ENCODE measurements at regions not wholly inside any gene's neighbourhood (a gene's known extent, or its start where the extent isn't known, plus 50 kb on each side); places are given as distances from the start of the nearest gene placed in this dataset.

DNA sequence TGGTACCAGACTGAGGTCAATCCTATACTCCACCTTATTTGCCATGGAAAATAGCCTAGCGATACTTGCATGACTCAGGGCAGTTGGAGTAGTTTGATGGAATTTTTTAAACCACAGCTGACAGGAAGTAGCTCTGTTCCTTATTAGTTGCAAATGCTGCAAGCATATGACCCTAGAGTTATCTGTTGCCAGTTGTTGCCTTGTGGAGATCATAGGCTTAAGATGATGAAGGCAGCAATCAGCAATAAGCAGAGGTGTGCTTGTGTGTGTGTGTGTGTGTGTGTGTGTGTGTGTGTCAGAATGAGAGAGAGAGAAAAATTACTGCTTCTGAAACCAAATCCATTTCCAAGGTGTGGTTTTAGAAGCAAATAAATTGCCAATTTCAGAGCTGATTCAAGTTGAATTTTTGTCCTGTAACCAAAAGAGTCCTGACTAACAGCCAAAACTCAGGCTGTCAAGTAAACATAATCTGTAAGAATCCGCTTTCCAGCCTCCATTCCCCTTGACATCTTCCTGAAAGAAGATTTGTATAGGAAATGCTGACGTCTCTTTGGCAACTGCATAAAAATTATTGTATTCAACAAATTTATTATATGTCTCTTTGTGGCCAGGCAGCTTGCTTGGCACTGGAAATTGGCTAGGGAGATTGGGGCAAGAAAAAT lies 141.2 kb downstream of the SERPINI1 start:
- no peak overlapping the region for H3K4me2 ChIP-seq (ENCODE audit: insufficient read depth, low read length)
- CTCF ChIA-PET: interaction anchor here (0.9 kb wide), 1 partner anchor 496 kb away, joined by 3 read pairs; the partner anchor contains the start of gene ZBBX
- dilution Hi-C loops (cut with MboI; ENCODE audit: extremely low pct_ligation_motif_present, low sequenced_read_pairs): no loop called here

More for the DNA sequence above, 141.2 kb downstream of the SERPINI1 start:
- DNase-seq (ENCODE audit: low read depth, low spot score) (no peak), FAIRE-seq (no peak)
- TF ChIP-seq GATA2 (IDR thresholded peaks at IDR 0.05; ENCODE audit: insufficient read depth, insufficient read length, low read depth, low read length): no peak
- TF ChIP-seq MYC (IDR thresholded peaks at IDR 0.05; ENCODE audit: low read depth, low read length): no peak
- TF ChIP-seq JUN (IDR thresholded peaks at IDR 0.05; ENCODE audit: borderline replicate concordance, insufficient read depth, insufficient read length, low read depth): no peak
- TF ChIP-seq, protein P1, sequence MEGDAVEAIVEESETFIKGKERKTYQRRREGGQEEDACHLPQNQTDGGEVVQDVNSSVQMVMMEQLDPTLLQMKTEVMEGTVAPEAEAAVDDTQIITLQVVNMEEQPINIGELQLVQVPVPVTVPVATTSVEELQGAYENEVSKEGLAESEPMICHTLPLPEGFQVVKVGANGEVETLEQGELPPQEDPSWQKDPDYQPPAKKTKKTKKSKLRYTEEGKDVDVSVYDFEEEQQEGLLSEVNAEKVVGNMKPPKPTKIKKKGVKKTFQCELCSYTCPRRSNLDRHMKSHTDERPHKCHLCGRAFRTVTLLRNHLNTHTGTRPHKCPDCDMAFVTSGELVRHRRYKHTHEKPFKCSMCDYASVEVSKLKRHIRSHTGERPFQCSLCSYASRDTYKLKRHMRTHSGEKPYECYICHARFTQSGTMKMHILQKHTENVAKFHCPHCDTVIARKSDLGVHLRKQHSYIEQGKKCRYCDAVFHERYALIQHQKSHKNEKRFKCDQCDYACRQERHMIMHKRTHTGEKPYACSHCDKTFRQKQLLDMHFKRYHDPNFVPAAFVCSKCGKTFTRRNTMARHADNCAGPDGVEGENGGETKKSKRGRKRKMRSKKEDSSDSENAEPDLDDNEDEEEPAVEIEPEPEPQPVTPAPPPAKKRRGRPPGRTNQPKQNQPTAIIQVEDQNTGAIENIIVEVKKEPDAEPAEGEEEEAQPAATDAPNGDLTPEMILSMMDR (IDR thresholded peaks at IDR 0.05; ENCODE audit: extremely low read depth in 1 of 2, insufficient read depth in 1 of 2, low read depth in 1 of 2, low read length in 2 of 2): no peak
- TF ChIP-seq POLR2A (IDR thresholded peaks at IDR 0.05; ENCODE audit: low read depth, low read length): no peak
- no peak for TF ChIP-seq MAX (IDR thresholded peaks at IDR 0.05; ENCODE audit: insufficient read depth, insufficient read length)
- TF ChIP-seq FOS (IDR thresholded peaks at IDR 0.05; ENCODE audit: borderline replicate concordance, insufficient read depth, low read length): no peak
- no peak for TF ChIP-seq EZH2 (IDR thresholded peaks at IDR 0.05; ENCODE audit: borderline replicate concordance, low read depth, low read length, severe bottlenecking)
- no peak for TF ChIP-seq POLR2AphosphoS5 (IDR thresholded peaks at IDR 0.05; ENCODE audit: insufficient read depth, low read depth, low read length)
- intact Hi-C loops (cut with micrococcal nuclease): no loop called here
- Histone ChIP-seq H3K9me3 (replicated peaks; ENCODE audit: control insufficient read depth, insufficient read depth, low read length) (no peaks in the 10 kb centered on the region), H4K20me1 (replicated peaks; ENCODE audit: control insufficient read depth, extremely low read depth, insufficient read depth, low read length) (no peaks in the 10 kb centered on the region), H3K27ac (ENCODE audit: insufficient read depth, low read depth, low read length) (no peak overlapping the region), H3K4me1 (ENCODE audit: control insufficient read depth, extremely low read depth, insufficient read depth, low read length) (no peaks in the 10 kb centered on the region), H3K4me3 (replicated peaks in 1 of 3; ENCODE audit: insufficient read depth in 1 of 3, low read depth in 1 of 3, low read length in 3 of 3) (no peak overlapping the region), H3K36me3 (ENCODE audit: control insufficient read depth in 2 of 2, extremely low read depth in 1 of 2, insufficient read depth in 2 of 2, low read length in 2 of 2) (no peaks in the 10 kb centered on the region), H3K79me2 (ENCODE audit: control insufficient read depth, insufficient read depth, low read length) (no peaks in the 10 kb centered on the region), H2AFZ (ENCODE audit: low read depth, low read length) (no peak overlapping the region), H3K9ac (replicated peaks; ENCODE audit: extremely low read depth, insufficient read depth, low read length) (no peak overlapping the region), H3K27me3 (ENCODE audit: control insufficient read depth in 2 of 2, insufficient read depth in 2 of 2, low read length in 2 of 2) (peaks cover 0 to 5% of the 10 kb centered on the region in 2 experiments), H3K9me1 (replicated peaks; ENCODE audit: control insufficient read depth, extremely low read depth, insufficient read depth, low read length) (no peaks in the 10 kb centered on the region)
- no TSS peak for BruUV-seq (replicated peaks)
- POLR2A ChIA-PET: no interaction called here

All from endothelial cell of umbilical vein (primary cell).